ENCODE measurements at regions not wholly inside any gene's neighbourhood (a gene's known extent, or its start where the extent isn't known, plus 50 kb on each side); places are given as distances from the start of the nearest gene placed in this dataset.

- POLR2A ChIA-PET: no interaction called here
Observed at GRCh38 chr4:33091961-33092360, 2371.8 kb downstream of the PCDH7 start.

DNA sequence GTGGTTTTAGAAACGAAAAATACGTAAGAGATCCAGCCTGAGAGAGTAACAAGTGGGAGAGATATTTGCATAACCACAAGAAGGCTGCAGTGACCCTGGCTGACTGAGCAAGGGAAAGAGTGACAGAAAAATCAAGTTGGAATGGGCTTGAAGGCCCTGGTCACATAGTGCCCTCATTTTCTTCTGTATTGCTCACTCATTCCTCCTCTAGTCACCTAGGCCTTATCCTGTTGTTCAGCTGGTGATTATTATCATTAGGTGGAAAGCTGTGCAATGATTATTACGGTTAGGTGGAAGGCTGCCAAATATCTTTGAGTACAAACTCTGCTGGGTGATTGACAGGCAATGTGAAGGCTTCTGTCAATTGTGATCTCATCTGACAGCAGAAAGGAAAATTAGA lies 2384.1 kb downstream of the PCDH7 start:
- ATAC-seq (no peak), DNase-seq (ENCODE audit: low read depth, low spot score) (no peak)
- Histone ChIP-seq H3K27me3 (ENCODE audit: control insufficient read depth, insufficient read depth, low read length) (no peaks in the 10 kb centered on the region), H3K9me3 (ENCODE audit: control insufficient read depth, insufficient read depth, low read depth, low read length) (no peaks in the 10 kb centered on the region), H3K27ac (ENCODE audit: low read length) (no peak overlapping the region), H3K4me1 (ENCODE audit: control insufficient read depth, insufficient read depth, low read length) (no peaks in the 10 kb centered on the region), H3K36me3 (ENCODE audit: control insufficient read depth, insufficient read depth, low read length) (no peaks in the 10 kb centered on the region), H3K4me3 (ENCODE audit: low read depth in 2 of 2, low read length in 2 of 2) (no peak overlapping the region)
- TF ChIP-seq TCF7L2 (IDR thresholded peaks at IDR 0.05; ENCODE audit: low read depth, low read length) (no peak), CTCF (IDR thresholded peaks at IDR 0.05) (no peak), REST (IDR thresholded peaks at IDR 0.05; ENCODE audit: insufficient read depth in 1 of 2, low read depth in 2 of 2, low read length in 1 of 2) (no peak), SIN3A (IDR thresholded peaks at IDR 0.05; ENCODE audit: borderline replicate concordance, insufficient read depth, low read depth, low read length) (no peak), POLR2AphosphoS5 (IDR thresholded peaks at IDR 0.05; ENCODE audit: low read depth, low read length) (no peak)
- intact Hi-C loops (cut with micrococcal nuclease; ENCODE audit: unreplicated experiment) (no loop called here), in situ Hi-C loops (cut with HindIII; ENCODE audit: low pct_unique_long_range_greater_than_20kb, low sequenced_read_pairs) (no loop called here)
- POLR2A ChIA-PET: no interaction called here
- CTCF ChIA-PET: no interaction called here
- no TSS peak for BruUV-seq (replicated peaks)

More at GRCh38 chr4:33091961-33092360, 2371.8 kb downstream of the PCDH7 start:
- in situ Hi-C loops (cut with HindIII; ENCODE audit: low pct_unique_long_range_greater_than_20kb, low sequenced_read_pairs) (no loop called here), intact Hi-C loops (cut with micrococcal nuclease; ENCODE audit: unreplicated experiment) (no loop called here)
- Histone ChIP-seq H3K4me3 (ENCODE audit: low read depth in 2 of 2, low read length in 2 of 2) (no peak overlapping the region), H3K36me3 (ENCODE audit: control insufficient read depth, insufficient read depth, low read length) (no peaks in the 10 kb centered on the region), H3K4me1 (ENCODE audit: control insufficient read depth, insufficient read depth, low read length) (no peaks in the 10 kb centered on the region), H3K27ac (ENCODE audit: low read length) (no peak overlapping the region), H3K27me3 (ENCODE audit: control insufficient read depth, insufficient read depth, low read length) (no peaks in the 10 kb centered on the region), H3K9me3 (ENCODE audit: control insufficient read depth, insufficient read depth, low read depth, low read length) (no peaks in the 10 kb centered on the region)
- CTCF ChIA-PET: no interaction called here
- TF ChIP-seq SIN3A (IDR thresholded peaks at IDR 0.05; ENCODE audit: borderline replicate concordance, insufficient read depth, low read depth, low read length): no peak
- no peak for TF ChIP-seq POLR2AphosphoS5 (IDR thresholded peaks at IDR 0.05; ENCODE audit: low read depth, low read length)
- TF ChIP-seq CTCF (IDR thresholded peaks at IDR 0.05): no peak
- TF ChIP-seq REST (IDR thresholded peaks at IDR 0.05; ENCODE audit: insufficient read depth in 1 of 2, low read depth in 2 of 2, low read length in 1 of 2): no peak
- TF ChIP-seq TCF7L2 (IDR thresholded peaks at IDR 0.05; ENCODE audit: low read depth, low read length): no peak
- DNase-seq (ENCODE audit: low read depth, low spot score) (no peak), ATAC-seq (no peak)
- no TSS peak for BruUV-seq (replicated peaks)

All from Panc1 (cell line).